GM21619 (cell line): ENCODE measurements at regions not wholly inside any gene's neighbourhood (a gene's known extent, or its start where the extent isn't known, plus 50 kb on each side); places are given as distances from the start of the nearest gene placed in this dataset.

ENCODE experiments used
- ATAC-seq: cut with Tn5 transposase; IDR thresholded peaks from one replicate; pipeline ENCODE4 v1.9.1; 2021; ENCODE audit not compliant: unreplicated experiment

DNA sequence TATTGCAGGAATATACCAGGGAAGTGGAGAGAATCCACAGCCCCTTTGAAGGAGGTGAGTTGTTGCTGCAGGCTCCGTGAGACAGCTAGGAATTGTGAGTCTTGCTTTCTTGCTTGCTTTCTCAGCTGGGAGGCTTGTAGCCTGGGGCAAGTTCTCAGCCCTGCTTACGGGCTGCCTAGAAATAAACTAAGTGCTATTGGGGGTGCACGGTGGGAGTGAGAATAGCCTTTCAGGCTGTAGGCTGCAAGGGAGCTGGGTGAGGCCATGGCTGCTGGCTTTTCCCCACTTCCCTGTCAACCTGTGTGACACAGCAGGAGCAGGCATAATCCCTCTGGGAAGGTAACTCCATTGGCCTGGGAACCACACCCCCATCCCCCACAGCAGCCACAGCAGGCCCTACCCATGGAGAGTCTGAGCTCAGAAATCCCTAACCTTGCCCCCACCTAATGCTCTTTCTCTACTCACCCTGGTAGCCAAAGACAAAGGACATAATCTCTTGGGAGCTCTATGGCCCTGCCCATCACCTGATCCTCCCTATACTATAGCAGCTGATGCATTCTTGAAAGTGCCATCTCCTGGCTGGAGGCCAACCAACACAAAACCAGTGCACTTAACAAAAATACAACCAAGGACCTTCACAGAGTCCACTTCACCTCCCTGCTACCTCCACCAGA, 113.0 kb downstream of the MMRN1 start:
- no peak for ATAC-seq

DNA sequence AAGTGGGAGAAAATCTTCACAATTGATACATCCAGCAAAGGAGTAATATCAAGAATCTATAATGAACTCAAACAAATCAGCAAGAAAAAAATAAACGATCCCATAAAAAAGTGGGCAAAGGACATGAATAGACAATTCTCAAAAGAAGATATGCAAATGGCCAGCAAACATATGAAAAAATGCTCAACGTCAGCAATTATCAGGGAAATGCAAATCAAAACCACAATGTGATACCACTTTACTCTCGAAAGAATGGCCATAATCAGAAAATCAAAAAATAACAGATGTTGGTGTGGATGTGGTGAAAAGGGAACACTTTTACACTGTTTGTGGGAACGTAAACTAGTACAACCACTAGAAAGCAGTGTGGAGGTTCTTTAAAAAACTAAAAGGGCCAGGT, 114.3 kb upstream of the CCSER1 start:
- no peak for ATAC-seq

DNA sequence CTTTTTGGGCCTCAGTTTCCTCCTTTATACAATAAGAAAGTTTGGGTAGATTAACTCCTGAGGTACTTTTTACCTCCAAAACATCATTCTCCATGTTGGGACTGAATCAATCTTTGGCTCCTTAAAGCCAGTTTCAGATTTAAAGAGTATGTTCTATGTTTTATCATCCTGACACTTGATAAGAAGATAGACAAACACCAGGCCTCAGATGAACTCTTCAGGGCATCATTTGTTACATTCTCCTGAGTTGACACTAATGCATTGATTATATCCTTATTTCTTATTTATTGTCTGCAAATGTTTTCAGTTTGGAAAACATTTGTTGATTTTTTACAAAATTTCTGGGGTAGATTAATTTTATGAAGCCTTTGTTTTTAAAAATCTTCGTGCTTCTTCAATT, 102.7 kb upstream of the CCSER1 start:
- ATAC-seq, result no peak

DNA sequence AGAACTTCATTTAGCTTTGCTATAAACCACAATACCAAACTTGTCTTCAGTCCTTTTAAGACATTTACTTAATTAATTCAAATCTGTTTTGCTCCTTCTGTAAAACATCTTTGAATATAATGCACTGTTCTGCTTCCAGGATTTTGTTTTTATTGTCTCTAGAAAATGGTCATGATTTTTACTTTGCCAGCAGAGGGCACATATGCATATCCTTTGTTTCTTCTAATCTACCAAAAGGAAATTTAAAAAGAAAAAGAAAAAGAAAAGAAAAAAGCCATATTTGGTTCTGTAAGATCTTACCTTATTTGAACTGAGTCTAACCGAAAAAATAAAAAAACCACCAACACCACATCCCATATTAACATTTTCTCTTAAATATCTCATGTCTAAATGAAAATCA, 101.9 kb upstream of the CCSER1 start:
- no peak for ATAC-seq

DNA sequence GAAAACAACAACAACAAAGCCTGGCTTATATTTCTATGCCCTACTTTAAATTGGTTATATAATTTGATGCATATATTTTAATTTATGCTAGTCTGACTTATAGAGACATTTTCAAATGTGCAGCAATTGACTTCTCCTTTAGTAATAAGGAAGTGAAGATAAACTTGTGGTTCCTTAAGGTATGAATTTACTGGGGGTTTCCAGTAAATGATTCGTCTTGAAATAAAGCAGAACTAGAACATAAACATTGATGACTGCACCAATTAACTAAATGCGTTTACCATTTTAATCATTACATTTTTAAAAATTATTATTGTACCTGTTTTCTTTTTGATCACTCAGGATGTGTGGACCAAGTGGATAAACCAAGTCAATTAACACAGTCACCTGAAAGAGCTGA, 99.6 kb upstream of the CCSER1 start:
- ATAC-seq, result peak; percentile 79

DNA sequence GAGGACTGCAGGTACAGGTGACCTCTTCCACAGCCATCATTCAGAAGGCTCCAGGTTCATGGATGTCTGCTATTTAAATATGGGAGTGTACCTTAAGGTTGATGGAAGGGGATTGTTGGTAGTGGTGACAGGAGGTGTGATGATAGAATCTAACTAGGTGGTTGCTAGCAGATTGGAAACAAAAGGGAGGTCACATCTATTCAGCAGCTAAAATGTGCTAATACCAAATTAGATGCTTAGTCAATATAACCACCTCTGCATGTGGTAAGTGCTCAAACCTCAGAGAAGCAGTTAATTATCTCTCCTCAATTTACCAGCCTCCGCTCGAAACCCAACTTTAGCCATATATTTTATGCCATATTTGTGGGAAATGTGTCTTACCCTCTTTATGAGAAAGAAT, 98.7 kb upstream of the CCSER1 start:
- ATAC-seq, result no peak

DNA sequence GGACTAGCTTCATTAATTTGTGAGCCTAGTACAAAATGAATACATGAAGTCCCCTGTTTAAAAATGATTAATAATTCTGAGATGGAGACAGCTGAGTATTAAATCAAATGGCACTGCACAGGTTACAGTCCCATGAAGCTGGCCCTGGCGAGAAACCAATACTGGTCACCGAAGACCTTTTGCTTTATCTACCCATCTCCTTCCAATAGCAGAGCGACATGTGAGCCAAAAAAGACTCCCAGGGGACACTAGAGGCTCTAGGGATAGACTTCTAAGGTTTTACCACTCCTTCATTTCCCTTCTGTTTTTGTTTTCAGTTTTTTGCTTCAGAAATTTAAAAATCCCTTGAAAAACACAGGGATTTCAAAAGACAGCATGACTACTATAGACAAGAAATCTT, 97.0 kb upstream of the CCSER1 start:
- ATAC-seq, result no peak

DNA sequence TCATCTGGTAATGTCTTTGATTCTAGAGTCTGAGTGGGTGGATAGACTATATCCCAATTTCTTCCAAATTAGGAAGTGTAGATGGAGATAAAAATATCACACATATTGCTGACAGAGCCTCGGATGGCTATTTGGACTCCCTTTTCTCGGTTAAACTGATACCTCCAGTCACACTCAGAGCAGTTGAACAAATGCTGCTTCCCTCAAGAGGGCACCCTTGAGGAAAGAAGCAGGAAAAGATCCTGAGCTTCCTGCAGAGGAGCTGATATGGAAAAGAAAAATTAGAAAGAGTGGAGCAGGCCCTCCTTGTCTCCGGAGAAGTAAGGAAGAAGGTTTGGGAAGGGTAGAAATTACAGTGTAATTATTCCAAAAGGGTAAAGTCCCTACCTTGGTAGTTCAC, 96.2 kb upstream of the CCSER1 start:
- no peak for ATAC-seq

DNA sequence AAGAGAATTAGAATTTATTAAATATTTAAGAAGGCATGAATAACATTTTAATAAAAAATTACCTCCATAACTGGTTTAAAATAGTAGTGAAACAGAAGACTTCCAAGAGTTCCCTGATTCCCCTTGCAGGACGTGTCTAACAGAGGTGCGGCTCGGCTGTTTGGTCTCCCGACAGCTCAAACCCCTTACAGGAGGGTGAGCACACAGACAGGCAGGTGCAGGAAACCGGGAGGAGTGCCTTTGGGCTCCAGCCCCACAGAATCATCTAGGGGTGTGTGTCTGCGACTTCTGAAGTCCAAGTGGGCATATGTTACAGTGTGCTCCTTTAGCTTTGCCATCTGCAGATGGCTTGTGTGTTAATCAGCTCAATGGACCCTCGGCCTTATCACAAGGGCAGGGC, 88.1 kb upstream of the CCSER1 start:
- ATAC-seq, result no peak

DNA sequence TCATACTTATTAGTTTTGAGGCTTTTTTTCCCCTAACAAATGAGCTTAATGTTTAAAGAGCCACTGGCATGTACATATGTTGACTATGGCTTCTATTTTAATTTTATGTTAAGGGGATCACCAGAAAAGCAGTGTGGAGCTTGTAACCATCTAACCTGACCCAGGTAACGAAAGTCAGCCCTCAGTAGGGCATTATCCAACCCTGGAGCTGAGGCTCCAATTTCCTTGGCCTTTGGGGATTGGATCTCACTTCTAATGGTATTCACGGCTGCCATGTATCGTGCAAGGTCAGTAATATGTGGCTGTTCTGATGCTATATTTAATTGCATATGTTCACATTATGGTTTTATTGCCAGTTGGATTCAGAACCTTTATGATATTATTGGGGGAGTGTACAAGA, 75.2 kb upstream of the CCSER1 start:
- ATAC-seq, result no peak

DNA sequence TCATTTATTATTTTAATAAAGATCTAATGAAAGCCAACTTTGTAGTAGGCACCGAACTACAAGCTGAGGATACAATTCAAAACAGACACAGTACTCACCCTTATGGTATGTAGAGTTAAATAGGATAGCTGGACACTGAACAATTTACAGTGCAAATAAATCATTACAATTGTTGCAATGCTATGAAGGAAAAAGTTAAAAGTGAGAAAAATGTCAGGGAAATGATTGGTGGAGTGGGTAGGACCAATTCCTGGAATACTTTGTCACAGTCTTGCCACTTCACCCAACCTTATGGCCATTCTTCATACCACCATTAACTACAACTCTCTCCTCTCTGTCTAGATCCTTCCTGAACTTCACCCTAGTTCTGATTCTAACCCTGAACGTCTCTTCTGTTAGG, 70.1 kb upstream of the CCSER1 start:
- no peak for ATAC-seq

DNA sequence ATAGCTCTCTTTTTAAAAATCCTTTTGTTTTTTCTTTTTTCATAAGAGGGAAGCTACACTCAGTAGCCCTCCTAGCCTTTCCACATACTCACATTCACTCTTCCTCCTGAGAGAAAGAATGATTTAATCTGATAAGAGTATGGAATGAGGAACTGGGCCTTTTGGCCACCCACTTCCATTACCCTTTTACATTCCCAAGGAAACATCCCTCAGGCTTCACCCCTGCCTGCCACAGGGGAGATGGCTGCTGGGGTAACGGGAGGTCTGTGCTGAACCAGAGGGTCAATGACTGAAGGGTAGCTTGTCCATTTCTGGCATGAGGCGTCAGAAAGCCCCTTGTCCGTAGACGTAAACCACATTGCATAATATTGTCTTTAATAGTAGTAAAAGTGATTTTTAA, 67.2 kb upstream of the CCSER1 start:
- ATAC-seq, result no peak

DNA sequence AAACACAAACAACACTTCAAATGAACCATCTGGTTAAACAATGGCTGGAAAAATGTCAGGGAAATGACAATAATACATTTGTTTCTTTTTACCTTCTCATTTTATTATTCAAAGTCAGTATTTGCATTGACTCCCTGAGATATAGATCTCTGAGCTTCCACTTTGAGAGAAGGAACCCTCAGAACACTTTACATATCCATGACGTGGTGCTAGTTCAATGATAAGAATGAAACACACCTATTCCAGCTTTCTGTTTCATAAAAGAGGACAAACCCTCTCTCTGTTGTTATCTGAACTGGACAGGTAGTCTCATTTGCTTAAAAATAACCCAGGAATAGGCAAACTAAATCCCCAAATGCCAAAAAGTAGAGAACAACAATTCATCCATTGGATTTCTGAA, 65.3 kb upstream of the CCSER1 start:
- no peak for ATAC-seq

DNA sequence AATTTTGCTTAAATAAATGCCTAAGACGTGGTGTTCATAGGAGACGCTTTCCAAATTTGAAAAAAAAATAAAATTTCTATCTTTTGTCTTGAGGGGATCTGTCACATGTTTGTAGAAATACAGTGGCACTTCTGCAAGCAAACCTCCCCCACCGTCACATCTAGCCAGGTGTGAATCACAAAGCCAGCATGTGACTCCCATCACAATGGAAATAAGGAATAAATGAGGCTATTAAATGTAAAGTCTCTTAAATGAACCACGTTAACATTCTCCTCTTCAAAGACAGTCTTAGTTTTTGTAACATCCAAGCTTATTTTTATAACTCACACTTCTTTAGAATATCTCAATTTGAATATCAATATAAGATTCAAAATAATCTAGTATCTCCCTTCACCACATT, 63.0 kb upstream of the CCSER1 start:
- no peak for ATAC-seq

DNA sequence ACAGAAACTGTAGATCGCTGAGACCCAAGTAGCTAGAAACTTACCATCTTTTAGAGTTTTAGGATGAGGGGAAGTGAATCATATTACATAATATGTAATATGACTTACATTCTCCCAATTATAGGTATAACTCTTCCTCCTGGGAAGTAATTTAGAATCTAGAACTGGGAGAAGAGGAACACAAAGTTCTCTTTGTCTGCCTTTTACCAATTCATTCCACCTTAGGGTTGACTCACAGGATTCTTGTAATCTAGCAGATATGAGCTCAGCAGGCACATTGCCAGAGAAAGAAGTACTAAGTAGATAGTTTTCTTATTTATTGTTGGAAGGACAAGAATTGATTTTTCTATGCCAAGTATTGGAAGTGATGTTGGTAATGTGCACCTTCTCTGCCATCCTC, 58.0 kb upstream of the CCSER1 start:
- no peak for ATAC-seq

DNA sequence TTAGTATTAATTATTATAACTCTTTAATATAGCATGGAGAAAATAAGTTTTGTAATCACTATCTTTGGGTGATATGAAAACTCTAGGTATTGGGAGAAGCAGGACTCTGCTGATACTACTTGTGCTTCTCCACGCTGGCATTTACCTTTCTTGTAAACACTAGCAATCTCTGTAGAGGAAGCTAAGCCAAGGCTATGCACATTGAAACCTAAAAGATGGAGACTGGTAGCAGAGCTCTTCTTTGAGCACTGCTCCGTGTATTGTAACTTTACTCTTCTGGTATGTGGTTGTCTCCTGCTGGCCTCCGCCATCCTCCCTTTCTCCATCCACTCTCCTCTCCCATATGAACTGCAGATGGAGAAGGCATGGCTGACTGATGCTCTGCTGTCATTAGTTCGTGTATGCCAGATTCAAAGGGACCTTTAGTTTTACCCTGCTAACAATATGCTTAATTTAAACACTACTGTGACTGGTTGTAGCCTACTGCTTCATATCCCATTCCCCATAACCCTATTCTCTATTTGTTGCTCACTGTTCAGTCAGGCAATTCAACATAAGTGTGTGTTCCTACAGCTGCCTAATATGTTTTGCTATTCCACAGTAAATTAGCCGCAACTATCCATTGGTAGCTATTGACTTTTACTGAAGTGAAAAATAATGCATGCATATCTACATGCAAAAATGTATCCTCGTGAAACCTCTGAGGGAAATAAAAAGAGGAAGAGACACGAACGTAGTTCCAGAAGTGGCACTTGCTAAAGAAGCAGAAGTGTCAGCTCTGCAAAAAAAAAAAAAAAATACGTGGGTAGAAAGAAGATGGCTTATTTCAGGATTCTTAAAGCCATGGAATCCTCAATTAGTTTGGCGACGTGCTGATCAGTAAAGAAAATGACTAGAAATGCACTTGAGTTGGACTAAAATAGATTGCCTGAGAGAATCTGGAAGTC, 55.6 kb upstream of the CCSER1 start:
- ATAC-seq, result peak; percentile 49

DNA sequence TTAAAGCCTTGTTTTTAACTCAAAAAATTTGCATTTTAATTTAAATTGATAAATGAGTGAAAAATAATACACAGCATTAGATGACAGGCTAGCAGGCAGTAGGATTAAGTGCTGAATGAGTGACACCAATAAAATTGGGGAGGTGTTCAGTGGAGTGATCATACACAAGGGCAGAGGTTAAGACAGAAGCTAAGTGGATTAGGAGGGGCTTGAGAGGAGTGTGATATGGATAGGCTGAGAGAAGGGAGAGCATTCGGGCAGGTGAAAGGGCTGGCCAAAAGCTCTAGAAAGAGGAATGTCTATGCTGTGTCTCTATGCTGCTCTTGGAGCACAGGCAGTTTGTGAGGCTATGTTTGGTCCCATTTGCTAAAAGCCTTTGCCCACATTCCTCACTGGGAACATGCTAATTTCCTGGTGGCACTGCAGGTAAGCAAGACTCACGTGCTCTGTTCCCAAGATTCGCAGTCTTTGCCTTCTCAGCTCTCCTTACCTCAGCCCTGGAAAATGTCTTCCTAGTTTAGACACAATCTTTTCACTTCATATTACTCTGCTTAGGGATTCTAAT, 52.8 kb upstream of the CCSER1 start:
- no peak for ATAC-seq
